Endodermal cell (in vitro differentiated cells): ENCODE measurements at regions not wholly inside any gene's neighbourhood (a gene's known extent, or its start where the extent isn't known, plus 50 kb on each side); places are given as distances from the start of the nearest gene placed in this dataset.

ENCODE experiments used
- DNase-seq: peaks from one replicate; pipeline ENCODE4 v3.0.0-alpha.2; 2017
- H3K27ac ChIP-seq: 2 replicates; pipeline ENCODE4 v1.5.1; 2013; ENCODE audit warnings: mild to moderate bottlenecking, low read depth, low read length, moderate library complexity
- H3K27me3 ChIP-seq: 2 replicates; pipeline ENCODE4 v1.6.1; 2013; ENCODE audit warnings: mild to moderate bottlenecking, low read length, moderate library complexity; ENCODE audit not compliant: insufficient read depth, control insufficient read depth, poor library complexity, severe bottlenecking
- H3K36me3 ChIP-seq: 2 replicates; pipeline ENCODE4 v1.7.0; 2013; ENCODE audit warnings: mild to moderate bottlenecking, low read length, moderate library complexity; ENCODE audit not compliant: control insufficient read depth, insufficient read depth
- H3K4me1 ChIP-seq: one replicate; pipeline ENCODE4 v1.7.0; 2013; ENCODE audit warnings: low read length; ENCODE audit not compliant: control insufficient read depth, insufficient read depth
- H3K4me3 ChIP-seq: 2 replicates; pipeline ENCODE4 v1.5.1; 2013; ENCODE audit warnings: mild to moderate bottlenecking, low read length, moderate library complexity
- H3K9ac ChIP-seq: 2 replicates; pipeline ENCODE4 v1.6.1; 2013; ENCODE audit warnings: mild to moderate bottlenecking, low read length, moderate library complexity; ENCODE audit not compliant: poor library complexity, severe bottlenecking; ENCODE audit errors: extremely low read depth
- H3K9me3 ChIP-seq: 2 replicates; pipeline ENCODE4 v1.6.1; 2013; ENCODE audit warnings: mild to moderate bottlenecking, low read length, moderate library complexity; ENCODE audit not compliant: control insufficient read depth
- H3K27ac Mint-ChIP-seq: 2 replicates; pipeline ENCODE4 v1.8.0; 2020; ENCODE audit warnings: mixed read lengths
- H3K27me3 Mint-ChIP-seq: 2 replicates; pipeline ENCODE4 v1.8.0; 2021; ENCODE audit warnings: mild to moderate bottlenecking, mixed read lengths; ENCODE audit not compliant: insufficient read depth
- H3K36me3 Mint-ChIP-seq: 2 replicates; pipeline ENCODE4 v1.8.0; 2020; ENCODE audit warnings: low read depth, mixed read lengths
- H3K4me1 Mint-ChIP-seq: 2 replicates; pipeline ENCODE4 v1.8.0; 2020; ENCODE audit warnings: mixed read lengths
- H3K4me3 Mint-ChIP-seq: 2 replicates; pipeline ENCODE4 v1.8.0; 2020; ENCODE audit warnings: mild to moderate bottlenecking, moderate library complexity, mixed read lengths
- H3K9me3 Mint-ChIP-seq: 2 replicates; pipeline ENCODE4 v1.8.0; 2020; ENCODE audit warnings: mild to moderate bottlenecking, mixed read lengths
- CTCF ChIP-seq: fragments of 200-600 bp; sonication (generic); conservative IDR thresholded peaks from 2 replicates; pipeline ENCODE4 v1.5.0; 2021; ENCODE audit warnings: antibody characterized with exemption, mild to moderate bottlenecking
- WGBS, 2 experiments: methylation state at CpG; one replicate each; pipeline versions ENCODE4 v1.1.5 to v1.1.7; 2013; ENCODE audit warnings: missing lambda C conversion rate in 2 of 2, mixed read lengths in 1 of 2; ENCODE audit not compliant: insufficient coverage in 1 of 2, insufficient read length in 1 of 2; 5-methylcytosine and 5-hydroxymethylcytosine counted together

- no peaks in the 10 kb centered on the region for H3K36me3 ChIP-seq
- TF ChIP-seq CTCF: no peak
- peaks cover 11% of the 10 kb centered on the region for H3K27me3 ChIP-seq
- H3K36me3 Mint-ChIP-seq: no peaks in the 10 kb centered on the region
- H3K4me3 ChIP-seq: no peak overlapping the region
- H3K4me3 Mint-ChIP-seq: no peak overlapping the region
- WGBS, 2 experiments: 82 to 91% methylated on average over 6 to 7 of the region's 7 CpGs
- H3K9me3 Mint-ChIP-seq: peaks cover 8% of the 10 kb centered on the region
- H3K27ac ChIP-seq: no peak overlapping the region
- H3K27me3 Mint-ChIP-seq: peaks cover 6% of the 10 kb centered on the region
- H3K9me3 ChIP-seq: no peaks in the 10 kb centered on the region
- no peak overlapping the region for H3K27ac Mint-ChIP-seq
- H3K9ac ChIP-seq: no peak overlapping the region
- H3K4me1 Mint-ChIP-seq: peaks cover 22% of the 10 kb centered on the region
- H3K4me1 ChIP-seq: peaks cover 3% of the 10 kb centered on the region
- DNase-seq: no peak
Measured at GRCh38 chr10:117886766-117887165, 160.0 kb downstream of the RAB11FIP2 start.

- no peak for TF ChIP-seq CTCF
- WGBS, 2 experiments: 88 to 91% methylated on average over 2 to 4 of the region's 4 CpGs
- H3K9ac ChIP-seq: no peak overlapping the region
- Mint-ChIP-seq H3K9me3 (no peaks in the 10 kb centered on the region), H3K27ac (no peak overlapping the region), H3K4me1 (peaks cover 39% of the 10 kb centered on the region), H3K27me3 (peaks cover 10% of the 10 kb centered on the region), H3K36me3 (no peaks in the 10 kb centered on the region), H3K4me3 (no peak overlapping the region)
- no peak overlapping the region for H3K27ac ChIP-seq
- no peaks in the 10 kb centered on the region for H3K36me3 ChIP-seq
- H3K4me1 ChIP-seq: peaks cover 2% of the 10 kb centered on the region
- no peak for DNase-seq
- H3K4me3 ChIP-seq: no peak overlapping the region
- peaks cover 11% of the 10 kb centered on the region for H3K27me3 ChIP-seq
- no peaks in the 10 kb centered on the region for H3K9me3 ChIP-seq
Measured at GRCh38 chr10:117889664-117890063, 157.1 kb downstream of the RAB11FIP2 start.

- WGBS, 2 experiments: 96 to 100% methylated on average over 1 to 2 of the region's 2 CpGs
- H3K27me3 Mint-ChIP-seq: peaks cover 8% of the 10 kb centered on the region
- no peak overlapping the region for H3K27ac Mint-ChIP-seq
- no peaks in the 10 kb centered on the region for H3K9me3 ChIP-seq
- H3K9ac ChIP-seq: no peak overlapping the region
- H3K4me1 Mint-ChIP-seq: peaks cover 25% of the 10 kb centered on the region
- H3K27me3 ChIP-seq: no peaks in the 10 kb centered on the region
- H3K27ac ChIP-seq: no peak overlapping the region
- H3K4me3 ChIP-seq: no peak overlapping the region
- no peak overlapping the region for H3K4me3 Mint-ChIP-seq
- no peak for TF ChIP-seq CTCF
- H3K9me3 Mint-ChIP-seq: peaks cover 5% of the 10 kb centered on the region
- H3K4me1 ChIP-seq: no peaks in the 10 kb centered on the region
- DNase-seq: no peak
- H3K36me3 ChIP-seq: no peaks in the 10 kb centered on the region
- H3K36me3 Mint-ChIP-seq: no peaks in the 10 kb centered on the region
Measured at GRCh38 chr10:117892681-117893220, 154.0 kb downstream of the RAB11FIP2 start.
